ENCODE measurements at regions not wholly inside any gene's neighbourhood (a gene's known extent, or its start where the extent isn't known, plus 50 kb on each side); places are given as distances from the start of the nearest gene placed in this dataset.

DNA sequence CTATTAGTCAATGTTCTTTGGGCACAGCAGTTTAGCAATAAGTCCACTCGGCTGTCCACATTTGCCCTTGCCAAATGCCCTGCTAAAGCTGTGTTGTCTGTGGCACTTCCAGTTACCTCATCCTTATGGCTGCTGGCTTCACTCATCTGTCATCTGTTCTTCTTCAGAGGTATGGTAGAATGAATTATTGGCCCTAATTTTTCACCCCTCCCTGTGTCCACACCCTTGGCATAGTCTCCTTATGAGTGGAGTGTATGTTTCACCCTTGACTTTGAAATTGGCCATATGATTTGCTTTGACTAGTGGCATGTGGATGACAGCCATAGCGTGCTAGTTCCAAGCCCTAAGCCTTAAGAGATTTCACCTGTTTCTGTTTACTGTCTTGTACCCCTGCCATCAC lies 72.1 kb upstream of the EPHB1 start:
- TF ChIP-seq EZH2 (IDR thresholded peaks at IDR 0.05; ENCODE audit: insufficient read depth, poor library complexity, severe bottlenecking), result no peak
- TF ChIP-seq EZH2phosphoT487 (IDR thresholded peaks at IDR 0.05; ENCODE audit: insufficient read depth, low read depth), result no peak

All from GM23248 (cell line).